Pancreas (tissue), 10 donors: ENCODE measurements at regions not wholly inside any gene's neighbourhood (a gene's known extent, or its start where the extent isn't known, plus 50 kb on each side); places are given as distances from the start of the nearest gene placed in this dataset.

ENCODE experiments used
- ATAC-seq, 4 donors: fragments of 200-7000 bp; cut with Tn5 transposase; one replicate each; pipeline versions ENCODE4 v1.8.0 to v1.9.1; 2020; ENCODE audit warnings: mild to moderate bottlenecking in 4 of 4, moderate library complexity in 4 of 4
- DNase-seq, 6 donors: peaks; one replicate each; pipeline ENCODE4 v3.0.0-alpha.2; 2020
- FAIRE-seq: peaks from 2 replicates; lab custom pipeline; 2012; peaks lifted over from hg19 to GRCh38; lab: Jason Lieb, UNC
- H3K27ac ChIP-seq, 4 donors: fragments of 200-600 bp; sonication (generic); 1 replicate in 3 of 4; 2 replicates in 1 of 4; pipeline versions ENCODE4 v1.5.0 to v1.8.0; 2020
- H3K27me3 ChIP-seq, 4 donors: fragments of 200-600 bp; one replicate each; pipeline ENCODE4 v1.8.0; 2021
- H3K36me3 ChIP-seq, 3 donors: fragments of 200-600 bp; sonication (generic) in 1 of 3; one replicate each; pipeline versions ENCODE4 v1.5.0 to v1.8.0; 2020 to 2021
- H3K4me1 ChIP-seq, 3 donors: fragments of 200-600 bp; one replicate each; pipeline ENCODE4 v1.8.0; 2021
- H3K4me3 ChIP-seq, 4 donors: fragments of 200-600 bp; sonication (generic) in 2 of 4; one replicate each; pipeline versions ENCODE4 v1.5.0 to v1.8.0; 2020 to 2021
- H3K9me3 ChIP-seq, 4 donors: fragments of 200-600 bp; one replicate each; pipeline ENCODE4 v1.8.0; 2021
- CTCF ChIP-seq, 4 donors: fragments of 200-600 bp; sonication (generic) in 3 of 4; IDR thresholded peaks; one replicate each; pipeline versions ENCODE4 v1.5.0 to v1.8.0; 2021; ENCODE audit warnings: antibody characterized with exemption in 4 of 4
- WGBS, 2 donors: extraction: QIAGEN DNeasy Blood & Tissue Kit; methylation state at CpG; one replicate each; pipeline ENCODE4 v1.1.7; 2013; 5-methylcytosine and 5-hydroxymethylcytosine counted together
- intact Hi-C, 3 donors: fragments of 100-400 bp; cut with DNase I; formaldehyde crosslinking; loops; one replicate each; pipeline versions ENCODE4 v1.11.1 to v1.14.2; 2022
- donor health status: healthy with polysubstance abuse.
- donor health status: DM: no; HTN: no; CAD: no; lungs with moderate emphysema.
- donor health status: DM: no; HTN: no; CAD: no.
- donor health status: control.
- donor health status: control.
- donor health status: Bipolar disorder and iron deficiency.
- donor health status: DM: yes; HTN: yes; CAD: no.
- donor health status: DM: no; HTN: no; CAD: no.
- donor health status: DM: no; HTN: no; CAD: no.
- donor health status: DM: yes; HTN: yes; CAD: no.

- no peak for FAIRE-seq
- Histone ChIP-seq H3K4me1 (no peaks in the 10 kb centered on the region), H3K27me3 (no peaks in the 10 kb centered on the region), H3K27ac (no peak overlapping the region), H3K36me3 (no peaks in the 10 kb centered on the region), H3K4me3 (no peak overlapping the region), H3K9me3 (no peaks in the 10 kb centered on the region)
- ATAC-seq, result no peak
- no peak for DNase-seq
- no peak for TF ChIP-seq CTCF (IDR thresholded peaks at IDR 0.05)
- intact Hi-C loops, result no loop called here
- WGBS, 2 donors, result 90 to 93% methylated on average over 1 of the region's 1 CpG
Measured at GRCh38 chr3:20353286-20353685, 167.3 kb upstream of the SGO1 start.

- no peak for FAIRE-seq
- no peak for TF ChIP-seq CTCF (IDR thresholded peaks at IDR 0.05)
- 54 to 63% methylated on average over 3 of the region's 3 CpGs for WGBS, 2 donors
Measured at GRCh38 chr3:20352546-20353179, 166.7 kb upstream of the SGO1 start.

GRCh38 chr3:20350449-20350848 is 164.4 kb upstream of the SGO1 start:
- Histone ChIP-seq H3K4me3 (no peak overlapping the region), H3K27me3 (no peaks in the 10 kb centered on the region), H3K9me3 (no peaks in the 10 kb centered on the region), H3K27ac (no peak overlapping the region), H3K36me3 (no peaks in the 10 kb centered on the region), H3K4me1 (no peaks in the 10 kb centered on the region)
- no peak for FAIRE-seq
- ATAC-seq, result no peak
- no peak for TF ChIP-seq CTCF (IDR thresholded peaks at IDR 0.05)
- intact Hi-C loops, result no loop called here
- no peak for DNase-seq

More at GRCh38 chr3:20352546-20353179, 166.7 kb upstream of the SGO1 start:
- ATAC-seq, result no peak
- no peak overlapping the region for H3K27ac ChIP-seq
- no peaks in the 10 kb centered on the region for H3K4me1 ChIP-seq
- H3K4me3 ChIP-seq, result no peak overlapping the region
- intact Hi-C loops, result no loop called here
- H3K27me3 ChIP-seq, result no peaks in the 10 kb centered on the region
- no peaks in the 10 kb centered on the region for H3K36me3 ChIP-seq
- no peak for DNase-seq
- H3K9me3 ChIP-seq, result no peaks in the 10 kb centered on the region

GRCh38 chr3:20346916-20347315 is 160.9 kb upstream of the SGO1 start:
- Histone ChIP-seq H3K27me3 (no peaks in the 10 kb centered on the region), H3K36me3 (no peaks in the 10 kb centered on the region), H3K9me3 (no peaks in the 10 kb centered on the region), H3K27ac (no peak overlapping the region), H3K4me3 (no peak overlapping the region), H3K4me1 (no peaks in the 10 kb centered on the region)
- 88 to 94% methylated on average over 2 of the region's 2 CpGs for WGBS, 2 donors
- FAIRE-seq (no peak), ATAC-seq (no peak), DNase-seq (no peak)
- intact Hi-C loops, result no loop called here
- no peak for TF ChIP-seq CTCF (IDR thresholded peaks at IDR 0.05)

GRCh38 chr3:20346369-20346768 is 160.4 kb upstream of the SGO1 start:
- H3K36me3 ChIP-seq, result no peaks in the 10 kb centered on the region
- H3K27ac ChIP-seq, result no peak overlapping the region
- FAIRE-seq, result no peak
- intact Hi-C loops, result no loop called here
- no peaks in the 10 kb centered on the region for H3K27me3 ChIP-seq
- H3K9me3 ChIP-seq, result no peaks in the 10 kb centered on the region
- DNase-seq, result no peak
- H3K4me3 ChIP-seq, result no peak overlapping the region
- 32 to 36% methylated on average over 1 of the region's 1 CpG for WGBS, 2 donors
- no peak for TF ChIP-seq CTCF (IDR thresholded peaks at IDR 0.05)
- no peaks in the 10 kb centered on the region for H3K4me1 ChIP-seq
- no peak for ATAC-seq
